GM18868 (cell line): ENCODE measurements at regions not wholly inside any gene's neighbourhood (a gene's known extent, or its start where the extent isn't known, plus 50 kb on each side); places are given as distances from the start of the nearest gene placed in this dataset.
A peak's percentile ranks its signal among the peaks of the same experiment; 100 is the strongest.
"Not testable (repeated sequence)": the region's sequence is repeated elsewhere in the genome, so short reads cannot be mapped to it uniquely, and the experiment has no call there.

ENCODE experiments used
- ATAC-seq: cut with Tn5 transposase; IDR thresholded peaks from one replicate; pipeline ENCODE4 v1.9.1; 2021; ENCODE audit warnings: mild to moderate bottlenecking, moderate library complexity; ENCODE audit not compliant: unreplicated experiment

- ATAC-seq: no peak
These were observed 154.6 kb upstream of the POT1 start for GRCh38 chr7:125084196-125084595.

- no peak for ATAC-seq
These were observed 144.5 kb upstream of the POT1 start for GRCh38 chr7:125074141-125074540.

- ATAC-seq: no peak
These were observed 135.9 kb upstream of the POT1 start for GRCh38 chr7:125065546-125065945.

- ATAC-seq: no peak
These were observed 135.4 kb upstream of the POT1 start for GRCh38 chr7:125065001-125065400.

- ATAC-seq: peak; percentile 100
These were observed 132.3 kb upstream of the POT1 start for GRCh38 chr7:125061776-125062397.

- not testable (repeated sequence) for ATAC-seq
These were observed 131.6 kb upstream of the POT1 start for GRCh38 chr7:125061083-125061745.

GRCh38 chr7:125059861-125060456 lies 130.3 kb upstream of the POT1 start:
- ATAC-seq: no peak

GRCh38 chr7:125057963-125058362 lies 128.3 kb upstream of the POT1 start:
- no peak for ATAC-seq

GRCh38 chr7:125055376-125055775 lies 125.8 kb upstream of the POT1 start:
- ATAC-seq: no peak

- no peak for ATAC-seq
These were observed 117.1 kb upstream of the POT1 start for GRCh38 chr7:125046767-125047166.

- no peak for ATAC-seq
These were observed 103.9 kb upstream of the POT1 start for GRCh38 chr7:125033506-125033905.

- ATAC-seq: no peak
These were observed 103.3 kb upstream of the POT1 start for GRCh38 chr7:125032943-125033342.

- ATAC-seq: no peak
These were observed 101.2 kb upstream of the POT1 start for GRCh38 chr7:125030756-125031387.

- no peak for ATAC-seq
These were observed 96.0 kb upstream of the POT1 start for GRCh38 chr7:125025620-125026019.

GRCh38 chr7:125020801-125021200 lies 91.2 kb upstream of the POT1 start:
- ATAC-seq: no peak

GRCh38 chr7:125010540-125010939 lies 80.9 kb upstream of the POT1 start:
- no peak for ATAC-seq

- no peak for ATAC-seq
These were observed 67.2 kb upstream of the POT1 start for GRCh38 chr7:124996778-124997177.

GRCh38 chr7:124992851-124993562 lies 63.4 kb upstream of the POT1 start:
- ATAC-seq: no peak

- ATAC-seq: no peak
These were observed 60.3 kb upstream of the POT1 start for GRCh38 chr7:124989911-124990310.
